HEK293T (cell line): ENCODE measurements at regions not wholly inside any gene's neighbourhood (a gene's known extent, or its start where the extent isn't known, plus 50 kb on each side); places are given as distances from the start of the nearest gene placed in this dataset.

Experiments used
- FOXA1 ChIP-seq: fragments of 450-650 bp; IDR thresholded peaks from 2 replicates; pipeline ENCODE4 v1.6.1; 2016; ENCODE audit warnings: mild to moderate bottlenecking
- FOXM1 ChIP-seq: fragments of 450-650 bp; IDR thresholded peaks from 2 replicates; pipeline ENCODE4 v1.6.1; 2017; ENCODE audit warnings: mild to moderate bottlenecking, borderline replicate concordance
- SP1 ChIP-seq: fragments of 450-650 bp; IDR thresholded peaks from 2 replicates; pipeline ENCODE4 v1.6.1; 2017
- SUZ12 ChIP-seq: fragments of 450-650 bp; IDR thresholded peaks from 2 replicates; pipeline ENCODE4 v1.6.1; 2016; ENCODE audit warnings: mild to moderate bottlenecking
- ZNF384 ChIP-seq: fragments of 450-650 bp; IDR thresholded peaks from 2 replicates; pipeline ENCODE4 v1.6.1; 2016
- TF ChIP-seq, protein P1 (sequence below): fragments of 450-650 bp; IDR thresholded peaks from 2 replicates; pipeline ENCODE4 v1.6.1; 2016

DNA sequence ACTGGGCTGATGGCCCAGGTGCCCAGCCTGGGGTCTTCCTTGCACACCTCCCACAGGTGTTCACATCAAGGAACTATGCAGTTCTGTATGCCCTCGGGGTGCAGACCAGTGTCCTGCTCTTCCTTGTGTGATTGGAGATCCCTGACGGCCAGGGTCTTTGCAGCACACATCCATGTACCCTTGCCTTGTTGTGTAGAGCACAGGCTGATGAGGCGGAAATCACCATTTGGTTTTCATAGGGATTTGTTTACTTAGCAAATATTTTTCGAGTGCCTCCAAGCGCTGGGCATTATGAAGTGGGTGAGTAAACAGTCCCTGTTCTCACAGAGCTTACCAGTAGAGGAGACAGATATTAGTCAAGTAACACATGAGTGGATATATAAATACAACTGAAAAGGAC is 209.3 kb upstream of the UMPS start:
- TF ChIP-seq ZNF384 (no peak), SUZ12 (no peak), FOXM1 (no peak), FOXA1 (no peak), SP1 (no peak)
- TF ChIP-seq, protein P1, sequence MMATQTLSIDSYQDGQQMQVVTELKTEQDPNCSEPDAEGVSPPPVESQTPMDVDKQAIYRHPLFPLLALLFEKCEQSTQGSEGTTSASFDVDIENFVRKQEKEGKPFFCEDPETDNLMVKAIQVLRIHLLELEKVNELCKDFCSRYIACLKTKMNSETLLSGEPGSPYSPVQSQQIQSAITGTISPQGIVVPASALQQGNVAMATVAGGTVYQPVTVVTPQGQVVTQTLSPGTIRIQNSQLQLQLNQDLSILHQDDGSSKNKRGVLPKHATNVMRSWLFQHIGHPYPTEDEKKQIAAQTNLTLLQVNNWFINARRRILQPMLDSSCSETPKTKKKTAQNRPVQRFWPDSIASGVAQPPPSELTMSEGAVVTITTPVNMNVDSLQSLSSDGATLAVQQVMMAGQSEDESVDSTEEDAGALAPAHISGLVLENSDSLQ: no peak
